Loucy (cell line): ENCODE measurements at regions not wholly inside any gene's neighbourhood (a gene's known extent, or its start where the extent isn't known, plus 50 kb on each side); places are given as distances from the start of the nearest gene placed in this dataset.

Experiments used
- H2AFZ ChIP-seq: fragments of 200-600 bp; sonication (generic); 2 replicates; pipeline ENCODE4 v1.6.0; 2016; ENCODE audit warnings: antibody characterized with exemption, mild to moderate bottlenecking, low read length, moderate library complexity
- H3F3A ChIP-seq: fragments of 200-600 bp; 2 replicates; pipeline ENCODE4 v1.6.0; 2016; ENCODE audit warnings: antibody characterized with exemption, low read depth, mild to moderate bottlenecking
- H3K27me3 ChIP-seq: fragments of 200-600 bp; sonication (generic); 2 replicates; pipeline ENCODE4 v1.6.1; 2014; ENCODE audit warnings: low read length, mild to moderate bottlenecking; ENCODE audit not compliant: insufficient read depth, poor library complexity, severe bottlenecking
- H3K36me3 ChIP-seq: fragments of 200-600 bp; sonication (generic); 2 replicates; pipeline ENCODE4 v1.6.1; 2016; ENCODE audit warnings: low read length; ENCODE audit not compliant: insufficient read depth
- H3K4me1 ChIP-seq: fragments of 200-600 bp; sonication (generic); 2 replicates; pipeline ENCODE4 v1.5.1; 2014; ENCODE audit warnings: low read length, mild to moderate bottlenecking; ENCODE audit not compliant: insufficient read depth, poor library complexity, severe bottlenecking
- H3K4me2 ChIP-seq: fragments of 200-600 bp; sonication (generic); 2 replicates; pipeline ENCODE4 v1.6.0; 2014; ENCODE audit warnings: antibody characterized with exemption, low read length, low read depth, mild to moderate bottlenecking; ENCODE audit not compliant: poor library complexity, severe bottlenecking
- H3K4me3 ChIP-seq: fragments of 200-600 bp; sonication (generic); 2 replicates; pipeline ENCODE4 v1.5.1; 2014; ENCODE audit warnings: low read length, mild to moderate bottlenecking, mixed read lengths; ENCODE audit not compliant: poor library complexity, severe bottlenecking
- H3K79me2 ChIP-seq: fragments of 200-600 bp; sonication (generic); 2 replicates; pipeline ENCODE4 v1.6.1; 2014; ENCODE audit warnings: low read length; ENCODE audit not compliant: insufficient read depth
- H3K9ac ChIP-seq: fragments of 200-600 bp; sonication (generic); 2 replicates; pipeline ENCODE4 v1.6.0; 2014; ENCODE audit warnings: mild to moderate bottlenecking, low read depth, low read length, moderate library complexity; ENCODE audit not compliant: poor library complexity, severe bottlenecking
- H3K9me2 ChIP-seq: fragments of 200-600 bp; sonication (generic); replicated peaks from 2 replicates; pipeline ENCODE4 v1.6.1; 2016; ENCODE audit warnings: low read depth, low read length, mixed read lengths
- H3K9me3 ChIP-seq: fragments of 200-600 bp; sonication (generic); 2 replicates; pipeline ENCODE4 v1.6.1; 2014; ENCODE audit warnings: mild to moderate bottlenecking, antibody characterized with exemption, low read length, low read depth; ENCODE audit not compliant: insufficient read depth
- H4K20me1 ChIP-seq: fragments of 200-600 bp; sonication (generic); 2 replicates; pipeline ENCODE4 v1.6.0; 2014; ENCODE audit warnings: antibody characterized with exemption, low read length, mild to moderate bottlenecking; ENCODE audit not compliant: insufficient read depth, poor library complexity, severe bottlenecking
- EZH2phosphoT487 ChIP-seq: fragments of 200-600 bp; IDR thresholded peaks from 2 replicates; pipeline ENCODE4 v1.6.1; 2018; ENCODE audit warnings: antibody characterized with exemption, mild to moderate bottlenecking, moderate library complexity, borderline replicate concordance
- TF ChIP-seq, protein P1 (sequence below): fragments of 200-600 bp; sonication (generic); conservative IDR thresholded peaks from 2 replicates; pipeline ENCODE4 v1.5.1; 2014; ENCODE audit warnings: mild to moderate bottlenecking, antibody characterized with exemption, low read length

DNA sequence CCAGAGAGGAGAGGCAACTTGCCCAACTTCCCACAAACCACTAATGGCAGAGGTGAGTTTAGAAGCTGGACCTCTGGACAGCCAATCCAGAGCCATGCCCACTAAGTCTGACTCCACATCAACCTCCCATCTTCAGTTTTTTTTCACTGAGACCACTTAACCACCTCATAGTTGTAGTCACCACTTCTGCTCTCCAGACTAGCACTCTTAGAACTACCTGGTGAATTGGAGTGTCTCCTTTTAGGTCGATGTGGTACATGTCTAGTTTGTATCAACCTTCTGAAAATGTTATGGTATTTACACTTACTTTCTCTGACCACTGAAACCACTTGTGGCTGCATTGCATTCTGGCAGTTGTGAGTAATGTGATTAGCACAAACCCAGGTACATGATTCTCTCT, 743.6 kb upstream of the FANCL start:
- Histone ChIP-seq H3K9me2 (no peaks in the 10 kb centered on the region), H3K4me3 (no peak overlapping the region), H2AFZ (no peak overlapping the region), H3K4me1 (peaks cover 8% of the 10 kb centered on the region), H3K27me3 (no peaks in the 10 kb centered on the region), H4K20me1 (no peaks in the 10 kb centered on the region), H3K4me2 (peak overlapping the region; percentile 15), H3F3A (no peaks in the 10 kb centered on the region), H3K9me3 (no peaks in the 10 kb centered on the region), H3K36me3 (no peaks in the 10 kb centered on the region), H3K9ac (no peak overlapping the region), H3K79me2 (no peaks in the 10 kb centered on the region)
- TF ChIP-seq, protein P1, sequence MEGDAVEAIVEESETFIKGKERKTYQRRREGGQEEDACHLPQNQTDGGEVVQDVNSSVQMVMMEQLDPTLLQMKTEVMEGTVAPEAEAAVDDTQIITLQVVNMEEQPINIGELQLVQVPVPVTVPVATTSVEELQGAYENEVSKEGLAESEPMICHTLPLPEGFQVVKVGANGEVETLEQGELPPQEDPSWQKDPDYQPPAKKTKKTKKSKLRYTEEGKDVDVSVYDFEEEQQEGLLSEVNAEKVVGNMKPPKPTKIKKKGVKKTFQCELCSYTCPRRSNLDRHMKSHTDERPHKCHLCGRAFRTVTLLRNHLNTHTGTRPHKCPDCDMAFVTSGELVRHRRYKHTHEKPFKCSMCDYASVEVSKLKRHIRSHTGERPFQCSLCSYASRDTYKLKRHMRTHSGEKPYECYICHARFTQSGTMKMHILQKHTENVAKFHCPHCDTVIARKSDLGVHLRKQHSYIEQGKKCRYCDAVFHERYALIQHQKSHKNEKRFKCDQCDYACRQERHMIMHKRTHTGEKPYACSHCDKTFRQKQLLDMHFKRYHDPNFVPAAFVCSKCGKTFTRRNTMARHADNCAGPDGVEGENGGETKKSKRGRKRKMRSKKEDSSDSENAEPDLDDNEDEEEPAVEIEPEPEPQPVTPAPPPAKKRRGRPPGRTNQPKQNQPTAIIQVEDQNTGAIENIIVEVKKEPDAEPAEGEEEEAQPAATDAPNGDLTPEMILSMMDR: no peak
- TF ChIP-seq EZH2phosphoT487: no peak

DNA sequence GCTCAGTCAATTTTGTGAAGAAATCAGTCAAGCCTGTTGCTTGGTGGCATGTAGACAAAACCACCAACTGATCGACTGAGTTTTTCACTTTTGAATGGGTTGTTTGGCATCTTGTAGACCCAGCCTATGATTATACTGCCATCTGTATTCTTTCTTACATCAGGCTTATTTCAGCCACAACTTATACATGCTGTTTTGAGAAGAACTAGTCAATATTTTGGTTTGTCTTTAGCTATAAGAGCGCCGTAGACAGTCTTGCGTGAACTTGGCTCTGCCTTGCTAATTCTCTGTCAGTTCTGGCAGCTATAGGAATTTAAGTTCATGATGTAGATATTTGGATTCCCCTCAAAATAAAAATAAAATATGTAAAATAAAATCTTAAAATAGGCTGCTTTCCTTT, 742.0 kb upstream of the FANCL start:
- H3K79me2 ChIP-seq: no peaks in the 10 kb centered on the region
- TF ChIP-seq EZH2phosphoT487: no peak
- TF ChIP-seq, protein P1: no peak
- H3K9ac ChIP-seq: no peak overlapping the region
- H4K20me1 ChIP-seq: no peaks in the 10 kb centered on the region
- H3K27me3 ChIP-seq: no peaks in the 10 kb centered on the region
- no peak overlapping the region for H3K4me3 ChIP-seq
- H2AFZ ChIP-seq: no peak overlapping the region
- no peaks in the 10 kb centered on the region for H3K9me2 ChIP-seq
- no peaks in the 10 kb centered on the region for H3F3A ChIP-seq
- no peaks in the 10 kb centered on the region for H3K9me3 ChIP-seq
- no peak overlapping the region for H3K4me2 ChIP-seq
- H3K36me3 ChIP-seq: no peaks in the 10 kb centered on the region
- H3K4me1 ChIP-seq: peaks cover 8% of the 10 kb centered on the region

DNA sequence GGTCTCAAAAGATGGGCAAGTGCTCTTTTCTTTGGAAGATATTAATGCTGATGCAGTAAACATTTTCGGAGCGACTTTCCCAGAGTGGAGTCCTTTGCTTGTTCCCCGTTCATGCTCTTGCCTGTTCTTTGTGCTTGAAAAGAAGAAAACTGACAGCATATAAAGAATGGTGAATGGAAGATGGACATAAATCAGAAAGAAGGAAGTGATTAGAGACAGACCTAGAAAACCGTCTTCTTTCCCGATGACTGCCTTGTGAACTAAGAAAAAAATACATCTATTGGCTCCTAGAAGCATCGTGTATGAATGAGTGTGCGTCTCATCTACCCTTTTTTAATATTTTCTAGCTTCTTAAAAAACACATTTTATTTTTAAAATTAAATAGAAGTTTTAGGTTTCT, 740.1 kb upstream of the FANCL start:
- TF ChIP-seq, protein P1: no peak
- no peak for TF ChIP-seq EZH2phosphoT487
- no peaks in the 10 kb centered on the region for H3K27me3 ChIP-seq
- no peak overlapping the region for H3K4me2 ChIP-seq

More for the DNA sequence above, 740.1 kb upstream of the FANCL start:
- H3K4me1 ChIP-seq: peaks cover 8% of the 10 kb centered on the region
- no peak overlapping the region for H2AFZ ChIP-seq
- H3K79me2 ChIP-seq: no peaks in the 10 kb centered on the region
- no peaks in the 10 kb centered on the region for H3K36me3 ChIP-seq
- no peaks in the 10 kb centered on the region for H4K20me1 ChIP-seq
- no peak overlapping the region for H3K9ac ChIP-seq
- no peaks in the 10 kb centered on the region for H3F3A ChIP-seq
- no peak overlapping the region for H3K4me3 ChIP-seq
- no peaks in the 10 kb centered on the region for H3K9me3 ChIP-seq
- no peaks in the 10 kb centered on the region for H3K9me2 ChIP-seq
